Central memory CD8-positive, alpha-beta T cell (primary cell): ENCODE measurements at regions not wholly inside any gene's neighbourhood (a gene's known extent, or its start where the extent isn't known, plus 50 kb on each side); places are given as distances from the start of the nearest gene placed in this dataset.
"Not testable (repeated sequence)": the region's sequence is repeated elsewhere in the genome, so short reads cannot be mapped to it uniquely, and the experiment has no call there.

ENCODE experiments used
- ATAC-seq: fragments of 150-1000 bp; cut with Tn5 transposase; replicated peaks from 2 replicates; pipeline ENCODE4 v1.10.0; 2022; ENCODE audit warnings: mild to moderate bottlenecking, moderate FRiP score, moderate number of reproducible peaks; ENCODE audit not compliant: poor library complexity, severe bottlenecking; ENCODE audit errors: extremely low read depth
- DNase-seq, 2 donors: peaks; one replicate each; pipeline ENCODE4 v3.0.0; 2021; ENCODE audit warnings: low spot score in 2 of 2
- H3K27ac Mint-ChIP-seq: one replicate; pipeline ENCODE4 v1.8.0; 2022; ENCODE audit warnings: low read depth, mild to moderate bottlenecking, moderate library complexity, mixed read lengths
- H3K27me3 Mint-ChIP-seq: one replicate; pipeline ENCODE4 v1.8.0; 2022; ENCODE audit warnings: mixed read lengths
- H3K36me3 Mint-ChIP-seq: one replicate; pipeline ENCODE4 v1.8.0; 2022; ENCODE audit warnings: mild to moderate bottlenecking, moderate library complexity, mixed read lengths; ENCODE audit not compliant: insufficient read depth
- H3K4me1 Mint-ChIP-seq: one replicate; pipeline ENCODE4 v1.8.0; 2022; ENCODE audit warnings: mixed read lengths
- H3K4me3 Mint-ChIP-seq: one replicate; pipeline ENCODE4 v1.8.0; 2022; ENCODE audit warnings: mild to moderate bottlenecking, moderate library complexity, mixed read lengths
- H3K9me3 Mint-ChIP-seq: one replicate; pipeline ENCODE4 v1.8.0; 2022; ENCODE audit warnings: mixed read lengths

- H3K4me1 Mint-ChIP-seq, result no peaks in the 10 kb centered on the region
- no peak overlapping the region for H3K4me3 Mint-ChIP-seq
Observed at GRCh38 chr5:98179791-98180755, 593.4 kb upstream of the RGMB start.

GRCh38 chr5:98186128-98186527, 587.3 kb upstream of the RGMB start:
- no peak for ATAC-seq

More at GRCh38 chr5:98179791-98180755, 593.4 kb upstream of the RGMB start:
- no peaks in the 10 kb centered on the region for H3K36me3 Mint-ChIP-seq
- no peak for ATAC-seq
- no peak for DNase-seq
- peaks cover 11% of the 10 kb centered on the region for H3K9me3 Mint-ChIP-seq
- no peak overlapping the region for H3K27ac Mint-ChIP-seq
- no peaks in the 10 kb centered on the region for H3K27me3 Mint-ChIP-seq

GRCh38 chr5:98187945-98188344, 585.5 kb upstream of the RGMB start:
- Mint-ChIP-seq H3K27ac (no peak overlapping the region), H3K36me3 (no peaks in the 10 kb centered on the region), H3K4me1 (no peaks in the 10 kb centered on the region), H3K4me3 (no peak overlapping the region), H3K27me3 (no peaks in the 10 kb centered on the region), H3K9me3 (peaks cover 13% of the 10 kb centered on the region)
- ATAC-seq (no peak), DNase-seq (no peak)

More at GRCh38 chr5:98186128-98186527, 587.3 kb upstream of the RGMB start:
- Mint-ChIP-seq H3K36me3 (no peaks in the 10 kb centered on the region), H3K9me3 (peaks cover 6% of the 10 kb centered on the region), H3K27ac (no peak overlapping the region), H3K27me3 (no peaks in the 10 kb centered on the region), H3K4me3 (no peak overlapping the region), H3K4me1 (no peaks in the 10 kb centered on the region)
- DNase-seq, result no peak

GRCh38 chr5:98190344-98190743, 583.1 kb upstream of the RGMB start:
- H3K27ac Mint-ChIP-seq, H3K4me1 Mint-ChIP-seq, H3K4me3 Mint-ChIP-seq, DNase-seq, H3K36me3 Mint-ChIP-seq, H3K27me3 Mint-ChIP-seq, H3K9me3 Mint-ChIP-seq, ATAC-seq: not testable (repeated sequence)

GRCh38 chr5:98193921-98194760, 579.3 kb upstream of the RGMB start:
- ATAC-seq, result no peak
- no peak for DNase-seq

GRCh38 chr5:98200726-98201541, 572.5 kb upstream of the RGMB start:
- DNase-seq (no peak), ATAC-seq (no peak)
- Mint-ChIP-seq H3K27ac (no peak overlapping the region), H3K4me3 (no peak overlapping the region), H3K27me3 (no peaks in the 10 kb centered on the region), H3K4me1 (no peaks in the 10 kb centered on the region), H3K9me3 (peaks cover 5% of the 10 kb centered on the region), H3K36me3 (no peaks in the 10 kb centered on the region)

More at GRCh38 chr5:98193921-98194760, 579.3 kb upstream of the RGMB start:
- Mint-ChIP-seq H3K4me1 (no peaks in the 10 kb centered on the region), H3K27ac (no peak overlapping the region), H3K36me3 (no peaks in the 10 kb centered on the region), H3K4me3 (no peak overlapping the region), H3K9me3 (peaks cover 8% of the 10 kb centered on the region), H3K27me3 (no peaks in the 10 kb centered on the region)

GRCh38 chr5:98204798-98205197, 568.7 kb upstream of the RGMB start:
- DNase-seq (no peak), ATAC-seq (no peak)
- no peaks in the 10 kb centered on the region for H3K4me1 Mint-ChIP-seq
- H3K27ac Mint-ChIP-seq, result no peak overlapping the region
- H3K36me3 Mint-ChIP-seq, result no peaks in the 10 kb centered on the region
- no peaks in the 10 kb centered on the region for H3K27me3 Mint-ChIP-seq
- H3K4me3 Mint-ChIP-seq, result no peak overlapping the region
- H3K9me3 Mint-ChIP-seq, result peaks cover 11% of the 10 kb centered on the region

GRCh38 chr5:98205691-98206461, 567.6 kb upstream of the RGMB start:
- Mint-ChIP-seq H3K27ac (no peak overlapping the region), H3K4me1 (no peaks in the 10 kb centered on the region), H3K9me3 (peaks cover 11% of the 10 kb centered on the region), H3K4me3 (no peak overlapping the region), H3K36me3 (no peaks in the 10 kb centered on the region), H3K27me3 (no peaks in the 10 kb centered on the region)
- ATAC-seq, result no peak
- no peak for DNase-seq

GRCh38 chr5:98206566-98206965, 566.9 kb upstream of the RGMB start:
- ATAC-seq (no peak), DNase-seq (no peak)
- Mint-ChIP-seq H3K9me3 (peaks cover 11% of the 10 kb centered on the region), H3K4me3 (no peak overlapping the region), H3K27me3 (no peaks in the 10 kb centered on the region), H3K27ac (no peak overlapping the region), H3K4me1 (no peaks in the 10 kb centered on the region), H3K36me3 (no peaks in the 10 kb centered on the region)

GRCh38 chr5:98209418-98209817, 564.0 kb upstream of the RGMB start:
- Mint-ChIP-seq H3K4me1 (no peaks in the 10 kb centered on the region), H3K27me3 (no peaks in the 10 kb centered on the region), H3K9me3 (peaks cover 7% of the 10 kb centered on the region), H3K27ac (no peak overlapping the region), H3K4me3 (no peak overlapping the region), H3K36me3 (no peaks in the 10 kb centered on the region)
- DNase-seq (no peak), ATAC-seq (no peak)

- Mint-ChIP-seq H3K4me3 (no peak overlapping the region), H3K9me3 (no peaks in the 10 kb centered on the region), H3K4me1 (no peaks in the 10 kb centered on the region), H3K36me3 (no peaks in the 10 kb centered on the region), H3K27me3 (no peaks in the 10 kb centered on the region), H3K27ac (no peak overlapping the region)
- no peak for DNase-seq
- no peak for ATAC-seq
Observed at GRCh38 chr5:98214240-98215051, 559.0 kb upstream of the RGMB start.
